Fibroblast of lung (primary cell): ENCODE measurements at regions not wholly inside any gene's neighbourhood (a gene's known extent, or its start where the extent isn't known, plus 50 kb on each side); places are given as distances from the start of the nearest gene placed in this dataset.

Source experiments
- CTCF ChIP-seq, 2 donors: IDR thresholded peaks in 1 of 2; conservative IDR thresholded peaks in 1 of 2; 1 replicate in 1 of 2; 2 replicates in 1 of 2; pipeline ENCODE4 v1.5.1; 2011 to 2012; ENCODE audit warnings: low read length in 2 of 2, control low read depth in 1 of 2, inconsistent platforms in 1 of 2, low read depth in 1 of 2, mild to moderate bottlenecking in 1 of 2
- EZH2 ChIP-seq: IDR thresholded peaks from 2 replicates; pipeline ENCODE4 v1.5.1; 2012; ENCODE audit warnings: low read length, control low read depth, mild to moderate bottlenecking; ENCODE audit errors: missing control alignments

GRCh38 chr2:59790186-59791003 is 763.1 kb downstream of the BCL11A start:
- TF ChIP-seq CTCF (conservative IDR thresholded peaks at IDR 0.05 in 1 of 2, IDR thresholded peaks at IDR 0.05 in 1 of 2; ENCODE audit: low read depth in 1 of 2, low read length in 2 of 2) (no peak), EZH2 (no peak)
